Stimulated activated naive CD4-positive, alpha-beta T cell (primary cell): ENCODE measurements at regions not wholly inside any gene's neighbourhood (a gene's known extent, or its start where the extent isn't known, plus 50 kb on each side); places are given as distances from the start of the nearest gene placed in this dataset.

ENCODE experiments used
- DNase-seq, 6 experiments: peaks; one replicate each; lab custom pipeline; 2025; lab: John Stamatoyannopoulos, UW

DNA sequence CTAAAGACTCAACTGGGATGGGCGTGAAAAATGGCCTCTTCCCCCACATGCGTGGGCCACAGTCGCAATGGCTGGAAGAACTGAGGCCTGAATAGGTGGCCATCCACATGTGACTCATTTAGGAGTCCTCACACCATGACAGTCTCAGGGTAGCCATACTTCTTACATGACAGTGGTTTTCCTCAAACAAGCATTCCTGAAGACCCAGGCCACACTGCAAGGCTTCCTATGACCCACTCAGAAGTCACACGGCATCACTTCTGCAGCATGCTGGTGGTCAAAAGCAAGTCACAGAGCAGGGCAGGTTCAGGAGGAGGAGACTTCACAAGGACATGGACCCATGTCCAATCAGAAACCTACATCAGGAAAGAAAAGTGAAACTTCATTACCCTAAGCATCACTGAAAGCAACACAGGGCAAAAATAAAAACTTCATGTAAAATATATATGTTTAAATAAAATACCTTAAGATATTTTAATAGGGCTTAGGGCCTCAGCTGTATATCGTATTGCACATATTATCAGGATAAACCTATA is 257.1 kb downstream of the OPA1 start:
- DNase-seq: no peak

DNA sequence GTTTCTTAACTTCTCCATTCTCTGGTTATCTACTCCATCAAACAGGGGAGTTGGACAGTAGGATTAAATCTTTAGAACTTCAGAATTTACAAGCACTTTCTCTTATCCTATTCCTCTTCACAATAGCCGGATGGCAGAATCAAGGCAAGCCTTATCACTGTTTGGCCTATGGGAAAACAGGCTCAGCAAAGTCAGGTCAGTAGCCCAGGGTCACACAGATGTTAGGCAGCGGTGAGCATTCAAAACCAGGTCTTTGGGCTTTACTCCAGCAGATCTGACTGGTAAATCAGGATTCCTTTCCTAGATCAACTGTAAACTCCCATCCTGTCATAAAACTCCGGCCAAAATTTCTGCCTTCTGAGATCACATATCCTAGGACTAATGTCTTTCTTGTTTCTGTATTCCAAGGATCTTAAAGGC is 258.4 kb downstream of the OPA1 start:
- no peak for DNase-seq

DNA sequence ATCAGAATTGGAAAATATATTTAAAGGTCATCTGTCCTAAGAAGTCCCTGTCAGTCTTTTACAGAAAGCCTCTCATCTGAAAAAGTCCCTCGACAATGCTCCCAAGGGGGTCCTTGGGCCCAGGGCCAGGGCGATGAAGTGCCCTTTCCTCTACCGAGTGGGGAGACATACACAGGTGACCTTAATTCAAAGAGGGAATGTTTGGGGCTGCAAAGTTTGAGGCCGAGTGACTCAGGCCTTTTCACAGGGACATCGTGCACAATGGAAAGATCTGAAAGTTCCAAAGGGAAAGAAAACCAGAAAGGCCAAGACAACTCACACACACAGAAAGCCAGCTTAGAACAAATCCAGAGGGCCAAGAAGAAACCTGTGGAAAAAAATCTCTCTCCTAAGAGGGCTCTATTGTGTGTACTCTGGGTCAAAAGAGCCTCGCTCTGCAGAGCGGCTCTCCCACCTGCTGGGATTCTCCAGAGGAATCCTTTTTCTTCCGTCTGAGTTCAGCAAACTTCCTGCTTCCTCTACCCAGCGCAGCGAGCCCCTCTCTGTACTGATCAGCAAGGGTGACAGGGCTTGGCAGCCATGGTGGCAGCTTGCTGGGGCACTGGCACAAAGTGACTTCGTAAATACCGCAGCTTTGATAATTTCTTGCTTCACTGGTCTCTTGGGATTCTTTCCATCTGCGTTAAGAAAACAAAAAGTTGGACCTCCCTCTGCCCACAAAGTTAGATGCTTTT is 259.1 kb downstream of the OPA1 start:
- no peak for DNase-seq

DNA sequence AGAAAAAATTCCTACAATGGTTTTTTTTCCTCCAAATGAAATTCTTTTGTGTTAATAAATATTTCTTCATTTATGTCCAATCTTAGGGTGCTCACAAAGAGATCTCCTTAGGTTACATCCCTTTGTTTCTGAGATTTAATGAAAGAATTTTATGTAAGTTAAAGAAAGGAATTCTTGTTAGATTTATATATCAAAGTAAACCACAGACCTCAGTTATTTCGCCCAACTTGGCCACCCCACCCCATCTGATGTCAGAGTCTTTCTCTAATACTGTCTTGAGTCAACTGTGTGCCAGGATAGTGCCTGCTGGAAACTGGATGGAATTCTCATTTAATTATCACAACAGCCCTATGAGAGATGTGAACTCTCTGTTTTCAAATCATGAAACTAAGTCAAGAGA is 259.9 kb downstream of the OPA1 start:
- DNase-seq: no peak

DNA sequence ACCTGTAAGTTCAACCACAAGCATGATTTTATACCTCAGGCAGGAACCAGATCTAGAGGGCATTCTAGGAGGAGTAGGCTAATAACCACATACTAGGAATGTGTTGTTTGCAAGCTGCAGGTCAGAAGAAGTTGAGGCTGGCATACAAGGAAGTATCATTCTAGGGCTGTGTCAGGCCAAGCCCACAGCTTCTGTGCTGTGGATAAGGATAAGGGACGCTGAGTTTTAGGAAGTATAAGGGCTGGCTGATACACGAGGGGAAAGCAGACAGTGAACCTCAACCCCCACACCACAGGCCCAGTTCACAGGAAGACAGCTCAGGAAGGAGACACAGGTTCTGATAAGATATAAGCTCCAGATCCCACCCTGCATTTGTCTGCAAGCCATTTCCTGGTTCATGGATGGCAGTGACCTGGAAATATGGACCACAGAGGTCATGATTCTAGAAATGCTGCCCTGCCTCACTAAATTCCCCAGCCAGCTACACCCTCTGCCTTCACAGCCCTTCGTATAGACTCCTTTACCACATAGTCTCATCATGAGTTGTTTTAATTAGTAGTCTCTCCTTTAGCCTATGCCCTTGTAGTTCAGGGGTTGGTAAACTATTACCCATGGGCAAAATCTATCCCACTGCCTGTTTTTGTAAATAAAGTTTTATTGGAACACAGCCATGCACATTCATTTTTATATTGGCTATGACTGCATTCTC is 260.7 kb downstream of the OPA1 start:
- no peak for DNase-seq

DNA sequence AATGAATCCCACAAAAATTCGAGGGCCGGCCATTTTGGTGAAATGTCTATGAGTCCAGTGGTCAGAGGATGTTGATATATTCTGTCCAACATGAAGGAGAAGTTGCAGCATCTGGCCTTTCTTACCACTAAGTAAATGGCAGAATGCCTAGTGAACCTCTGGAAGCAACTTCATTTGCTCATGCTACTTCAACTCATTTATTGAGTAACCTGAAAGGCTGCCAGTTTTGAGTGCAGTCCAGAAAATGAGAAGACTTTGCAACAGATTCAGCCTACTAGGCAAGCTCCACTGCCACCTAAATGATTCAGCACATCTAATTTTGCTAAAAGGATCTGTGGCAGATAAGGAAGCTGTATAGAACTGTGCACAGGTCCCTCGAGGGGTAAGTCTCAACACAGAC is 265.0 kb downstream of the OPA1 start:
- DNase-seq: no peak

DNA sequence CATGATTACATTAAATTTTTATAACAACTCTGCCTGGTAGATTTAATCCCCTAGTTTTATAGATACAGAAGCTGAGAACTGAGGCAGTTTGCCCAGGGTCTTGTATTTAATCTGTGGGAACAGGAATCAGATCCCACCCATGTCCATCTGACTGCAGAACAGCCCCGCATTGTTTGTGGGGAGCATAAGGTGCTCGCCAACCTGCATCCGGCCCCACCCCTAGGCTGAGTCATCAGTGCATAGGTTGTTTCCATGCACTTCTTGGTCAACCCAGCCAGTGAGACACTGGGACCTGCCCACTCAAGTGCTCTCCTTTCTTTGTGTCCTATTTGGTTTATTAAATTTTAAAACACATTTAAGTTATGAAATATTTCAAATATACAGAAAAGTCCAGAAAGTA is 266.2 kb downstream of the OPA1 start:
- DNase-seq: no peak

DNA sequence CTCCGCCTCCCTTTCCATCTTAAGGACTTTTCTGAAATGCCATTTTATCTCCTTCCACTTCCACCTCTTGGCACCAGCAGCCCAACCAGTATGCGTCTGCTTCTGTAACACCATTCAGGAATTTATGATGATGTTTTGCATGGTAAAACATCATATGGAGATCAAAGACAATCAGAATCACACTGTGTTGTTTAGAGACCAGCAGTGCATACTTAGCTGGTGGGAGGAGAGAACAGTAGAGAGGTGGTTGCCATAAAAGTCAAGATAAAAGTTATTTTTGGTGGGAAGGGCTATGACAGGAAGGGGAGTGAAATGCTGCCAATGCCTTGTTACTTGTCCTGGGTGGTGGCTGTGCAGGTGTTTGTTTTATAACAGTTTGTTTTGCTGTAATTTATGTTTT is 268.0 kb downstream of the OPA1 start:
- DNase-seq: no peak

DNA sequence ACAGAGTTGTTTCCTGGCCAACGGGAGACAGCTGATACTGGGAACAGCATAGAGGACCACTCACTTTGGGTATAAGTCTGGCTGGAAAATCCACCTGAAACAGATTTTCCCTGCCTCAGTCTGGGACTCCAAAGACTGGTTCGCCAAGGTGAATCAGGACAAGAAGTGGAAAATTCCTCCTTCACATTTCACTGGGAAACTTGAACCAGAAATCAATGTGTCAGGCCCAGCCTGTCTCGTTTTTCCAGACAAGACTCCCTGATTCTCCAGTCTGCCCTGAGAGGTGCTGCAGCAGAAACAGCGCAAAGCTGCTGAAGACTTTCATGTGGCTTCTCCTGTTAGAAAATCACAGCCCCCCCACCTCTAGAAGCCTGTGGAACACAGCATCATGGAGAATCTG is 269.8 kb downstream of the OPA1 start:
- DNase-seq: no peak

DNA sequence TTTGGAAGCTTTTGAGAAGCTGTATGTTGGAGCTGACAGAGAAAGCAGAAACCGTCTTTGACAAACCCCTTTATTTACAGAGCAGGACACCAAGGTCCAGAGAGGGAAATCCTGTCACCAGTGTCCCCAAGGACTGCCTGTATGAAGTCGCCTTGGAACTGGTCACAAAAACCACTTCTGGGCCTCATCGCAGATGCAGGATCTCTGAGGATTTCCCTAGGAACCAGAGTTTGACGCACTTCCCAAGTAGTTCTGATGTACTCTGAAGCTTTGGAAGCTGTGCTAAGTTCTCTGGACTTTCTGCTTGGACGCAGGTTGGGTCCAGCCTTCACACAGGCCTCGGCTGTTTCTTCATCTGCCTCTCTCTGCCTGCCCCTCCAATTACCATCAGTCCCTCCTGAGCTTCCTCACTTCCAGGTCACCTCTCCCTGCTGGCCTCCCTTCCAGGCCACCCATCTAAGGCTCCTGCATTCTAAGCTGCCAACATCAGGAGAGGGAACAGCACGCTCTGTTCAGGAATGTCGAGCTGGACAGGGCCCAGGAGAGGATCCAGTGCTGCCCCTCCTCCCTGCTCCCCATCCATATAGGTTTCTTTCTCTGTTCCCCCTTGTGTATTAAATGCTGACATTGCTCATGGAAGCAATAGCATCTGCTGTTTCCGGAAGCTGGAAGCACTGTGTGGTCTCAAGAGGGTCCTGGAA is 270.8 kb downstream of the OPA1 start:
- DNase-seq: no peak

DNA sequence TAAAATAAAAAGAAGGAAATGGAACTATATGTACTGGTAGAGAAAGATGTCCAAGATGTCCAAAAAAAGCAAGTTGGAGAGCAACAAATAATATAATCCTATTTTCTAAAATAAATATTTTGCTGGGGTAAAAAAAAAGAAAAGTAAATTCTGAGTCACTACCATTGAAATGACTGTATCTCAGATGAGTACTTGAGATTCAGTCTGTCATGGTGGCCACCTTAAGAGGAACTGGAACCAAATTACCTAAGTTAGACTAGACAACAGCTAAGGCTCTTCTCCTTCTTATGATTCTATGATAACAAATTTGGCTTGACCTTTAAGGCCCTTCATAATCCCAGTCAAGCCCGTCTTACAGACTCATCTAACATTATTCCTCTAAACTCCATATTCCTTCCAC is 270.6 kb upstream of the HES1 start:
- DNase-seq: no peak

DNA sequence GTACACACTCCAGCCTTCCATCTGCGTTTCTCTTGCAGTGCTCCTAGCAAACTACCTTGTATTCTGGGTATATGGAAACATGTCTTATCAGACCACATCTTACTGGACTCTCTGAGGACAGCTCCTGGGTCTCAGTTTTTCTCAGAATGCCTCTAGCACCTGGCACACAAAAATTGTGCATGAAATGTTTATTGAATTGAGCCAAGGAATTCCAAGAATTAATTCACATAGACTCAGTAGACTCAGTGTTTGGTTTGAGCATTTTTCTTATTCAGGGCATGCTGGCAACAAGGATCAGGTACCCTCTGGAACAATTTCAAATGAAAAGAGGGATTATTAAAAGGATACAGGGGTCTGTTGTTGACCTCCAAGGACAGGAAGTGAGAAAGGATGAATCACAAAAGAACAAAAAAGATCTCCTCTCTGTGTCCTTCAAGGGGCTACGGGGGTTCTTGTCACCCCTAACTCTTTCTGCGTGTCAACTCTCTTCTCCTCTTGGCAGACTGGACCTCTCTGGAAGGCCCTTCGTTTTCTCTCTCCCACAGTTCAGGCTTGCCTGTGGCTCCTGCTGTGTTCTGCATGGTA is 270.0 kb upstream of the HES1 start:
- DNase-seq: no peak

DNA sequence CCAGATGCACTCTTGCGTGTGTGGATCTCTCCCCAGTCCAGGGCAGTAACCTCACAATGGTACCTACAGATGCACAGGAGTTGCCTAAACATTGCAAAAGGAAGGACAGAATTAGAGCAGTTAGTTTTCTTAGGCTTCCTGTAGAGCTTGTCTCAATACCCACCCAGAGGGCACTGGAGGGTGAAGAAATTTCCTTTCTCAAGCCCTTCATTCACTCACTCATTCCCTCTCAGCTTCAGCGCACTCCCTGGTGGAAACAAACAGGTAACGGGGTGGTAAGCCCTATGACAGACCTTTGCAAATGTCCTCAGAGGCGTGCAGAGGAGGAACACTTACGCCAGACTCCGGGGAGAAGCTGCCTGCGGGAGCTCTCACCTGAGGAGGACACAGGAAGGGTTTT is 267.4 kb upstream of the HES1 start:
- DNase-seq: no peak

DNA sequence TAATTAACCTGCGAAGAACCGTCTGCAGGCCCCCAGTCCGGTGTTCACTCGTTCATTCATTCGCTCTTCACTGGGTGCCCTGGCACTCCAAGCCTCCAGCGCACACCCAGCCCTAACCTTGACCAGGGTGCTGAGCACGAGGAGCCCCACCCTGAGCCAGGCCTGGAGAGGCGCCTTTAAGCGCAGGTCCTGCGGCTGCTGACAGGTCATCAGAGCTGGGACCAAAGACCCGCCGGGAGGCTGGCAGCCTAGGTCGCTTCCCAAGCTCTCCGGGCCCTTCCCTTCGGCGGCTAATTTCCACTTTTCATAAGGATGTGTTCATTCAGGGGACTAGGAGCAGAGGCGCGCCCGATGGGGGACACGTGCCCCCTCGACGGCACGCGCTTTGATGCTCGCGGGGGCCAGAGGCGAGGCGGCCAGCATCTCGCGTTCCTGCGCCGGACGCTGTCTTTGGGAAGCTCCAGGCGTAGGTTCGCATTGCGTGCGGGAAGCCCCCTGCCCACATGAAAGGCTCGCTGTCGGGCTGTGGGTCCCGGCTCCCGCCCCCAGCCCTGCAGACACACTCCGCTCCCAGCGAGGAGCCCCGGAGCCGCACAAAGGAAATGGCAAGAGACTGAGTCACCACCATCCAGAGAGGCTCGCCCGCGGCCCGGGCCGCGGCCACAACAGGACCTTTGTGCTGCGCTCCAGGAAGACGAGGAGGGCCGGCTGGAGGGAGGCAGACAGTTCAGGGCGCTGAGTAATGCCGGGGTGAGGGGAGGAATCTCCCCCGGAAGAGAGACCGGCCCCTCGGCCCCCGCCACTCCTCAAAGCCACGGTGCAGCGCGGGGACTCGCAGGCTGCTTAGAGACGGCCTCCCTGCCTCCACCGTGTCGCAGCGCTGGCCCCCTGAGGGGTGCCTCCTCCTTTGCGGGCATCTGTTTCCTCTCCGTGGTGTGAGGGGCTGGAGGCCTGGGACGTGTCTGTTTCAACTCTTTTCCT is 266.4 kb upstream of the HES1 start:
- no peak for DNase-seq

DNA sequence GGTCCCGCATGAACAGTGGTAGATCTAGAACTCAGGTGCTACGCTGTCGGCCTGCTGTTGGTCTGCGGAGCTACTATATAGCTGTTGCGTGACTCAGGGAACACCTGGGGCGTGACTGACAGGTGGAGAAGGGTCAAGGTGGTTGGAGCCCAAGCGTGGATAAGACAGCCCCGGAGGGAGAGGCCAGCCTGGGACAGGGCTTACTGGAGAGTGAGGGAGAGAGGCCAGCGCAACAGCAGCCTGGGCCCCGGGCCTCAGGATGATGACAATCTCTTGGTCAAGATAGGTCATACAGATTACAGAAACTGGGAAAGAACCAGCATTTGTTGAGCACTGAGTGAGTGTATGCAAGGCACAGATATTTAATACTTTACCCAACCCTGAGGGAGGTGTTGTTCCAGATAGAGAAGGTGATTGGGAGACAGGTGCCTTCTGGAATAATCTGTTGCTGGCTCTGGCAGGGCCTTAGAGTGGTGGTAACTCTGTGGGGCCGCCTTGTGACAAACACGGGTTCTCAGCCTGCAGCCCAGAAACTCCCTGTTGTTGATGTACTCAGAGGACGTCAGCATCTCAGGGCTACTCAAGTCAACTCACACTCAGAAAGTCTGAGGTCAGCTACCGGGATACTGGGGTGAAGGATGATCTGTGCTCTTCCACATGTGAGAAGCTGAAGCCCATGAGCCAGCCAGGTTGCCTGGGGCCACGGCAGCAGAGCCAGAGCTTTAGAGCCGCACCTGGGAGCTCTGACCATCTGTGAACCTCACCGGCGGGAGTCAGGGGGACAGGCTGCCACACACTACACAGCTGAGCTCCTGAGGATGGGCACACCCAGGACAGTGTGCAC is 265.4 kb upstream of the HES1 start:
- DNase-seq: no peak

DNA sequence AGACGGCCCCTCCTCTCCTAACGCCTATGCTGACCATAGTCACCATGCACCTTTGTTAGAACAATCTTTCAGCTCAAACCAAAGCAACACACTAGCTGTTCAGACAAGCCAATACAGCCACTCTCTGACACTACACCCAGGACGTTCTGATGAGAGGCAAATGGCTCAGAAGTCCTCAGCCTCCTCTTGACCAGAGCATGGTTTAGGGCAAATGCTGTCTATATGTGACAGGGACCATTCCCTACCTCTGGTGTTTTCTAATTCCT is 264.8 kb upstream of the HES1 start:
- no peak for DNase-seq

DNA sequence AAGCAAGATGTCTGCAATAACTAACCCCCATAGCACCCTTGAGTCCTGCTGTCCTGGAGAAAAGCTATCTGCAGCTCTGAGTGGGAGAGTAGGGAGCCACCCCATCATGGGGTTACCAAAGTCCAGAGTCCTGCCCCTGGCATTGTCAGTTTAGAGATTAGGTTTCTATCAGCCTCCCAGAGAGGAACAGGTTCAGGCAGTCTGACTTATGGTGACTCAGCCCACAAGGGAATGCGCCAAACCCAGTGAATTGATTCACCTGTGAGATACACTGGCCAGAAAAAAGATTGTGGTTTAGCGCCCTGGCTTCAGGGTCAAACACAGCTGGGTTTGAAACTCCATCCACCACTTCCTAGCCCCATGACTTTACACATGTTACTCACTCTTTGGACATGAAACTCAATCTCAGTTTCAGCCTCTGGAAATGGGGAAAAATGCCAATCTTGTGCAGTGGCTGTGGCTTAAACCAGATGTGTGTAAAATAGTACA is 263.6 kb upstream of the HES1 start:
- no peak for DNase-seq

DNA sequence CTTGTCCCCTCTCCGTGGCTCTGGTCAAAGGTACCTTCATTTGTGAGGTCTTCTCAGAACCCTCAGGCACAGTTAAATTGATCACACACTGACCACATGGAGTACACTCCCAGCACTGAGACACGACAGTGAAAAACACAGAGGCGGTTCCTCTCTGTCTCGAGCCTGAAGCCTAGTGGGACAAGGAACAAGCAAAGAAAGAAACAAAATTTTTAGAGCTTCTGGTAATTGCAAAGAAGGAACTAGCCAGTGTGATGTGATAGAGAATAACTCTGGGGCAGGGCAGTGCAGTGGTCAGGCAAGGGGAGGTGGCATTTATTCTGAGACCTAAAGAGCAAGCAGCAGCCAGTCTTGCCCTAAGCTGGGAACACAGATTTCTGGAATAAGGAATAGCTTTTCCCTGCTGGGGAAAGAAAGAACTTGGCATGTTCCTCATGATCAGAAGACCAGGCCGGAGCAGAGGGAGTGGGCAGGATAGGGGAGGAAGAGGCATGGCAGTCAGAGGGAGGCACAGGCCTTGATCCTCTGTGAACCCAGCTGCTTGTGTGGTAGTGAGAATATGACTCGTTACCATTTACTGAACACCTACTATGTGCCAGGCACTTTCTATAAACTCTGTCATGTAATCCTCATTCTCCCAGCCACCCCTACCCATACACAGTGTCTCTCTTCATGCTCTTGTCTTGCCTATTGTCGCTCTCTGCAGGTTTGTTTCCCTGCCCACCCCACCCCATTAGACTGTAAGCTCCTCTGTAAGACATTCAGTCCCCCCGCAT is 262.3 kb upstream of the HES1 start:
- DNase-seq: no peak

DNA sequence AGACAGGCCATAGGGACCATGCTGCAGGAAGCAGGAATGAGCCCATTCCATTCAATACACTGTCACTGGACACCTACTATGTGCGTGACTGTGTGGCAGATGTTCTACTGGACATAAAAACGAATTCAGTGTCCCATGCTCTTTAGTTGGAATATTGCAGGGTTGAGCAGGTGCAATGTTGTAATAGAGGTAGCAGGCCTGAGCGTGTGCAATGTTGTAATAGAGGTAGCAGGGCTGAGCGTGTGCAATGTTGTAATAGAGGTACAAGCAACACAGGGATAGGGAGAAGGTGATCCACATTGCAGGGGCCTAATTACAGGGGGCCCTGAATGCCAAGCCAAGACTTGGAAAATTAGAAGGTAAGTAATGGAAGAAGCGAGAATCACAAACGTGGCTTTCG is 261.4 kb upstream of the HES1 start:
- no peak for DNase-seq
